ENCODE measurements at regions not wholly inside any gene's neighbourhood (a gene's known extent, or its start where the extent isn't known, plus 50 kb on each side); places are given as distances from the start of the nearest gene placed in this dataset.

DNA sequence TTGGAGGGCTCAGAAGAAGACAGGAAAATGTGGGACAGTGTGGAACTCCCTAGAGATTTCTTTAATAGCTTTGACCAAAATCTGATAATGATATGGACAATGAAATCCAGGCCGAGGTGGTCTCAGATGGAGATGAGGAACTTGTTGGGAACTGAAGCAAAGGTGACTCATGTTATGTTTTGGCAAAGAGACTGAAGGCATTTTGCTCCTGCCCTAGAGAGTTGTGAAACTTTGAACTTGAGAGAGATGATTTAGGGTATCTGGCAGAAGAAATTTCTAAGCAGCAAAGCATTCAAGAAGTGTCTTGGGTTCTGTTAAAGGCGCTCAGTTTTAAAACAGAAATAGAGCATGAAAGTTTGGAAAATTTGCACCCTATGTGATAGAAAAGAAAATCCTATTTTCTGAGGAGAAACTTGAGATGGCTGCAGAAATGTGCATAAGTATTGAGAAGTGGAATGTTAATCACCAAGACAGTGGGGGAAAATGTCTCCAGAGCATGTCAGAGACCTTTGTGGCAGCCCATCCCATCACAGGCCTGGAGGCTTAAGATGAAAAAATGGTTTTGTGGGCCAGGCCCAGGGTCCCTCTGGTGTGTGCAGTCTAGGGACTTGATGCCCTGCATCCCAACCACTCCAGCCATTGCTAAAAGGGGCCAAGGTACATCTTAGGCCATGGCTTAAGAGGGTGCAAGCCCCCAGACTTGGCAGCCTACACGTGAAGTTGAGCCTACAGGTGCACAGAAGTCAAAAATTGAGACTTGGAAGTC, 463.7 kb upstream of the TLE4 start:
- TF ChIP-seq, protein P1, sequence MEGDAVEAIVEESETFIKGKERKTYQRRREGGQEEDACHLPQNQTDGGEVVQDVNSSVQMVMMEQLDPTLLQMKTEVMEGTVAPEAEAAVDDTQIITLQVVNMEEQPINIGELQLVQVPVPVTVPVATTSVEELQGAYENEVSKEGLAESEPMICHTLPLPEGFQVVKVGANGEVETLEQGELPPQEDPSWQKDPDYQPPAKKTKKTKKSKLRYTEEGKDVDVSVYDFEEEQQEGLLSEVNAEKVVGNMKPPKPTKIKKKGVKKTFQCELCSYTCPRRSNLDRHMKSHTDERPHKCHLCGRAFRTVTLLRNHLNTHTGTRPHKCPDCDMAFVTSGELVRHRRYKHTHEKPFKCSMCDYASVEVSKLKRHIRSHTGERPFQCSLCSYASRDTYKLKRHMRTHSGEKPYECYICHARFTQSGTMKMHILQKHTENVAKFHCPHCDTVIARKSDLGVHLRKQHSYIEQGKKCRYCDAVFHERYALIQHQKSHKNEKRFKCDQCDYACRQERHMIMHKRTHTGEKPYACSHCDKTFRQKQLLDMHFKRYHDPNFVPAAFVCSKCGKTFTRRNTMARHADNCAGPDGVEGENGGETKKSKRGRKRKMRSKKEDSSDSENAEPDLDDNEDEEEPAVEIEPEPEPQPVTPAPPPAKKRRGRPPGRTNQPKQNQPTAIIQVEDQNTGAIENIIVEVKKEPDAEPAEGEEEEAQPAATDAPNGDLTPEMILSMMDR (IDR thresholded peaks at IDR 0.05) = no peak
- TF ChIP-seq ZFX (IDR thresholded peaks at IDR 0.05; ENCODE audit: borderline replicate concordance) = no peak

Data from 22Rv1 (cell line).